Left cardiac atrium (tissue), 4 donors: ENCODE measurements at regions not wholly inside any gene's neighbourhood (a gene's known extent, or its start where the extent isn't known, plus 50 kb on each side); places are given as distances from the start of the nearest gene placed in this dataset.

Experiments used
- ATAC-seq, 2 donors: fragments of 200-7000 bp; cut with Tn5 transposase; one replicate each; pipeline ENCODE4 v1.9.1; 2020; ENCODE audit warnings: mild to moderate bottlenecking in 2 of 2, moderate library complexity in 2 of 2
- DNase-seq: peaks from one replicate; pipeline ENCODE4 v3.0.0-alpha.2; 2020
- intact Hi-C, 2 donors: fragments of 100-400 bp; cut with DNase I; formaldehyde crosslinking; loops; one replicate each; pipeline versions ENCODE4 v1.14.1 to v1.15.1; 2022 to 2023
- donor health status: DM: no; HTN: yes; CAD: no.
- donor health status: DM: no; HTN: yes; CAD: no; lungs with severe emphysema.
- donor health status: DM: yes; HTN: yes; CAD: no.
- donor health status: Dilated cardiomyopathy.

DNA sequence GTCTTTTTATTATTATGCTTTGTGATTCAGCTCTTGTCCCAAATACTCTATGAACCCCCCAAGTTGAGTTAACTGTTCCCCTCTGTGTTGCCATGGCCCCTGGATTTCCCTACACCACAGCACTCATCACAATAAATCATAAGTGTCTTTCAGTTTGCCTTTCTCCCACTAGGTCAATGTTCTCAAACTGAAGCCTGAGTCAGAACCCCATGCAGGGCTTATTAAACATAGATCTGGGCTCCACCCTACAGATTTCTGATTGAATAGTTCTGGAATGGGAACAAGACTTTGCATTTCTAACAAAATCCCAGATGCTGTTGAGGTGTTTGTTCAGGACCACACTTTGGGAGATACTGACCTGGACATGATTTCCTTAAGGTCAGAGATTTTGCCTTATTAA, 199.4 kb downstream of the TBX5 start:
- no peak for DNase-seq
- intact Hi-C loops = no loop called here
- ATAC-seq = no peak

DNA sequence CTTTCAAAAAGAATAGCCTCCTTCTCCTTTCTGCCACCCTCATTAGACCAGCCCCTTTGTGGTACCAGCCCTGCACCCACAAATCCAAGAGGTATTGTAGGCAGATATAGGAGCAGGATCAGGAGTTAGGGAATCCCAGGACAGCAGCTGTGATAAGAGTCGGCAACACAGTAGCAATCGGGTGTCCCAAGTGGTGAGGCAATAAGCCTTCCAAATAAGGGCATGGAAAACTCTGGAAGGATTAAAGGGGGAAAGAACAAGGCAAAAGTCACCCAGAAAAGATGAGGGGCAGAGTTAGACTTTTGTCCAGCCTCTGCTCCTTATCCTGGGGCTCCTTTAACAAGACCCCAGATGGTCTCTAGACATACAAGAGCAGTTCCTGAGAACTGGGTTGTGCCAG, 204.2 kb downstream of the TBX5 start:
- DNase-seq = no peak
- no peak for ATAC-seq
- intact Hi-C loops = no loop called here

DNA sequence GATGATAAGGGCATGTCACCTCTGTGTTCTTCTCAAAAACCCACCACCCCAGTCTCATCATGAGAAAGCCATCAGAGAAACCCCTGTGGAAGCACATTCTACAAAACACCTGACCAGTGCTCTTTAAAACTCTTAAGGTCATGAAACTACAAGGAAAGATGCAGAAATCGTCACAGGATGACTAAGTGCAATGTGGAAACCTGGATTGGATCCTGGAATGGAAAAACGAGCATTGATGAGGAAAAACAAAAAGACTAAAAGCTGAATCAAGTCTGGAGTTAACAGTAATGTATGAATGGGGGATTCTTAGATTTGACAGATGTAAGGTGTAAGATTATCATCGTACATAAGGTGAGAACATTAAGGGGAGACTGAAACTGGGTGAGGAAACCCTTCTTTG, 211.0 kb downstream of the TBX5 start:
- no peak for ATAC-seq
- intact Hi-C loops = no loop called here
- no peak for DNase-seq

DNA sequence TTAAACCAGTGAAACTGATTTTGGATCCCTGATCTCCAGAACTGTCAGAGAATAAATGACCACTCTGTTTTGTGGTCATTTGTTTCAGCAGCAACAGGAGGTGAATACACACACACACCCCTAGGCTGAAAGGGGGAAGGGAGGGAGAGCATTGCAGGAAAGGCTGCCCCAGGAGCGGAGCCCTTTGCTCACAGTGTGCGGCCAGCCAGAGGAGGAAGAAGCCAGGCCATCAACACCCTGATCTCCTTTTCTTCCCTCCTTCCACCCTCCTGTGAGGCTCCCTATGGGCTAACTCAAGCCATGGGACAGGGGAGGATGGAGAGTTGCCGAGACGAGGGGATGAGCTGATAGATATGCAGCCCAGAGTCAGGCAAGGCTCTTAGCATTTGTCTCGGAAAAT, 211.9 kb downstream of the TBX5 start:
- ATAC-seq (no peak), DNase-seq (no peak)
- intact Hi-C loops = no loop called here

DNA sequence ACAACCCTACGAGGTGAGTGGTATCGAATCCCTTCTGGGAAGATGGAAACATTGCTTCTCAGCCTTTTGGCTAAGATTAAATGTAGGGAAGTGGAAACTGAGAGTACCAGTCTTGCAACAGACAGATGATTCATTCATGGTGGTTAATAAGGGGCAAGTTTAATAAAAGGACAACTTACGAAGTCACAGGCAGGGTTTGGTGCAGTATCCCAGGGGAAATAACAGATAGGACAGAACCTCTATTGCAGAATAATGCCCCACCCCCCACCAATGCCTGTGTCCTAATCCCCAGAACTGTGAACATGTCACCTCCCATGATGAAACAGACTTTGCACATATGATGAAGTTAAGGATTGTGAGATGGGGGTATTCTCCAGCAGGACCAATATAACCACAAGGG, 212.5 kb downstream of the TBX5 start:
- no peak for DNase-seq
- ATAC-seq = no peak
- intact Hi-C loops = no loop called here

DNA sequence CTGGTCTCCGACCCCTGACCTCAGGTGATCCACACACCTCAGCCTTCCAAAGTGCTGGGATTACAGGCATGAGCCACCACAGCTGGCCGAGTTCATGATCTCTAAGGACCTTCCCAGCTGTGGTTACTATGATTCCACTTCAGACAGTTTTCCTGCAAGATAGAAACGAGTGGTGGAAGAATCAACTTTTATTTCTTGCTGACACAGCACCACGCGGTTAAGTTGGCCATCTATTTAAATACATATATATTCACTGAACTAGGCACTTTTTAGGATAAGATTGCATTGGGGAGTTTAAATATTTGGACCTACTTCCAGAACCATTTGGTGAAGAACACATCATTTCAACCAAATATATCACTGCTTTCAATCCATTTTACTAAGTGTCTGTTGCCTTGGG, 213.4 kb downstream of the TBX5 start:
- intact Hi-C loops = no loop called here
- DNase-seq = no peak

DNA sequence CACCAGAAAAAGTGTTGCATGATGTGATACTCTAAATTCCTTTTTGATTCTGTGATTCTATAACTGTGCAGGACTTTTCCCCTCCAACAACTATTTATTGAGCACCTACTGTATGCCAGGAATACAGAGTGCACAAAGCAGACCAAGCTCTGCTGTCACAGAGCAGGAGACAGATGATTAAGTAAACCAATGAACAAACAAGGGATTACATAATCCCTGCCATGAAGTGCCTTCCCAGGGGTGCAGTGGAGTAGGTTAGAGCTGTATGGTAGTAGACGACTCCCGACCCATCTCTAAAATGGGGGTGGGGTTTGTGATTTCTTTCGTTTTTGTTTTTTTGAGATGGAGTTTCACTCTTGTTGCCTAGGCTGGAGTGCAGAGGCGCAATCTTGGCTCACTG, 213.9 kb downstream of the TBX5 start:
- no peak for ATAC-seq
- intact Hi-C loops = no loop called here

More for the DNA sequence above, 213.4 kb downstream of the TBX5 start:
- no peak for ATAC-seq

DNA sequence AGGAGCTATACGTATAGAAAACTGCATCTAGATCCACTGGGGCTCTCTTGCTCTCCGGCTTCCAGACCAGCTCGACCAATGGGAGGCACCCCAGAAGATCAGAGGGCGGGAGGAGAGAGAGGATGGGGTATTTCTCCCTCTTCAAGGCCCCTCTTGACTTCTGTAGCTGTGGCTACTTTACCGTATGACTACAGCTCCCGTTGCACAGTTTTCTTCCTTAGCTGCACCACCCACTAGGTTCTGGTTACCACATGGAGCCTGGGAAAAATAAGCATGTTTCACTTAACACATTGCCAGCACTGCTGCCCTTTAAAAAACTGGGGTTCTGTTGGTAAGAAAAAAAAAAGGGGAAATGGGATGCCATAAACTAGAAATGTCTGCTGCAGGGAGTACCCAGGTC, 214.4 kb downstream of the TBX5 start:
- intact Hi-C loops = no loop called here
- no peak for DNase-seq
- ATAC-seq = no peak

More for the DNA sequence above, 213.9 kb downstream of the TBX5 start:
- no peak for DNase-seq

DNA sequence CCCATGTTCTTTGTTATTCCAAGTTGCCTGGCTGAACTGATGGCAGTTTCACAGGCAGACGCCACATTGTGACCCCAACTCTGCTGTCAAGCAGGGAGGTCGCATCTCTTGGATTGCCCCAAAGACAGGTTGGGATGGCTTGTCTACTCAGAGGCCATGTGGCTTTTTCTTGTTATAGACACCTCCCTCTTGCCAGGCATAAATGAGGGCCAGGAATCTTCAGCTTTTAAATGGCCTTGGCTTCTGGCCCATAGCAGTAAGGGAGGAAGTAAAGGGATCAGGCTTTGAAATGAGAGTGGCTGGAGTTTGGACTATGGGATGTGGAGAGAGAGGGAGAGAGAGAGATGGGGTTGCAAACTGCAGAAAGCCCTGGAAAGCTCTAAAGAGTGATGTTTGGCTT, 215.0 kb downstream of the TBX5 start:
- intact Hi-C loops = no loop called here
- DNase-seq = no peak
- ATAC-seq = peak; percentile 63 to 82

DNA sequence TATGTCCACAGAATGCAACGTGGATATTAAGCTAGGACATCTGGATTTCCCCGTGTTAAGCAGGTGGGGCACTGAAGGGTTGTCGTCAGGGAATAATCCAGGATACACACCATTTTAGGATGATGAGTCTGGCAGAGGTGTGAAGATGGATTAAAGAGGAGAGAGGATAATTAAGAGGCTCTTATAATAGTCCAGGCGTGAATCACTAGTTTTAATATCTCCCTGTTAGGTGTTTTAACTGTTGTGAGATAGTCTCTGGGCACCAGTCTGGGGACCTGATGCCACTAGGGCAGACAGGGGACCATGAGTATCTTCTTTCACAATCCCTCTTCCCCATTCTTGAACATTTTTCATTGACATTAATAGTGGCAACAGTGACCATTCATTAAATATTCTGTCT, 216.7 kb downstream of the TBX5 start:
- intact Hi-C loops = no loop called here
- ATAC-seq = peak; percentile 56 to 69
- no peak for DNase-seq

DNA sequence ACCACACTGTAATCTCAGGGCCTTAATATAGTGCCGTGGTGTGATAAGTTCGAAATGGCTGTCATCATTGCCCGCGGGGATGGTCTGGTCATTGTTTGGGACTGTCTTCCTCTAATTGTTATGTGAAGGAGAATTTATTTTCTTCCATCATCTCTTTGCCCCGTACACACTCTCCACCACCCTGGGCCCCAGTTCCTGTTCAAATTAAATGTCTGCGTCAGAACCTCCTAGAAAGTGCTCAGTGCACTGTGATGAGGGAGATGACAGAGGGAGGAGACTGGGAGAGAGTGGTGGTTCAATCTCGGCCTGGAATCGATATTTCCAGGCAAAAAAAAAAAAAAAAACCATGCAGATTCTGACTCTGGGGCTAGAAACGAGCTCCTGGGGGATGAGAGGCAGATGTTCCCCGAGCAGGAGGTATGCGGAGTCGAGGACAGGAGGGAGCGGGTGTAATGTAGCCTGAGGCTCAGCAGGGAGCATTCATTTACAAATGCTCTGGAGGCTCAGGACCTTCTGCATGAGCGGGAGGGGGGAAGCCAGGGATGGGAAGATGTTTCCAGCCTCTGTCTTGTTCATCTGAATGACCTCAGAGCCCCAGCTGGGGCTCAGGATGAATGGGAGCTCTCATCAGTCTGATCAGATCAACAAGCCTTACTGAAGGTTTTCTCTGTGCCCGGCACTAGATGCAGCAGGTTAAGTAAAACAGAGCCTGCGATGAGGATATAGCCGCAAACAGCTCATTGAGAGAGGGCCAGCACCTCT, 219.5 kb downstream of the TBX5 start:
- no peak for DNase-seq
- ATAC-seq = peak; percentile 36 to 45
- intact Hi-C loops = no loop called here

DNA sequence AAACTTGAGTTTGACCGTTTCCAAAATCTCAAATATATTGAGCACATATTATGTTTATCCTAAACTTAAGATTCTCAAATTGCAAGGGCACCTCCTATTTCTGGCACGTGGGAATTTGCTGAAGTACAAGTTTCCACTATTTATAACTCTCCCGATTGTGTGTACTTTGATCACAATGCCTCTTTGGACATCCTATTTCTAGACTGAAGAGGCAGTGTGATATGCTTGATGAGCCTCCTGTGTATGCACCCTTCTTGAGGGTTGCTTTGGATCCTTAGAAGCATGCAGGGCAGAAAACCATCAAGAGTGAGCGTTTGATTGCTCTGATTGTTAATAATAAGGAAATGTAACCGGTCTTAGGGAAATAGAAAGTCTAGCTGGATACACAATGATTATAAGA, 218.9 kb upstream of the RBM19 start:
- intact Hi-C loops = no loop called here
- ATAC-seq = peak in 1 of 2 donors; percentile 46

DNA sequence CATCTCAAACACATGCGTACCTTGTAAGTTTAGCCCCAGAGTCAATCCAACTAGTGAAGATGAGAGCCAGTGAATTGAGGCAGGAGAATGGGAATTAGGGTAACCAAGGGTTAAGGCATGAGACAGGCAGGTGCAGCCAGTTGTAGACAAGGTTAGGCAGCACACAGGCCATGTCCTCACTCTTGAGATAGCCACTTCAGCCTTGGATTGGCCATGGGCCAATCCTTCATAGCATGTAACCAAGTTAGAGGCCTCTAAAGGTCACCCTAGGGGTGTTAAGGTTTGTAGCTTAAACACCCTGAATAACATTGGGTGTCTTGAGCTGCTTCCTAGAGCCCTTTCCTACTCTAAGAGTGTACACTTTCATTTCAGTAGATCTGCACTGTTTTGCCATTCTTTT, 208.2 kb upstream of the RBM19 start:
- DNase-seq (no peak), ATAC-seq (peak; percentile 52 to 54)
- intact Hi-C loops = loop anchor here in 1 of 2 donors (10.0 kb wide), 1 partner anchor 170 kb away; no protein-coding TSS in a partner anchor

More for the DNA sequence above, 218.9 kb upstream of the RBM19 start:
- no peak for DNase-seq

DNA sequence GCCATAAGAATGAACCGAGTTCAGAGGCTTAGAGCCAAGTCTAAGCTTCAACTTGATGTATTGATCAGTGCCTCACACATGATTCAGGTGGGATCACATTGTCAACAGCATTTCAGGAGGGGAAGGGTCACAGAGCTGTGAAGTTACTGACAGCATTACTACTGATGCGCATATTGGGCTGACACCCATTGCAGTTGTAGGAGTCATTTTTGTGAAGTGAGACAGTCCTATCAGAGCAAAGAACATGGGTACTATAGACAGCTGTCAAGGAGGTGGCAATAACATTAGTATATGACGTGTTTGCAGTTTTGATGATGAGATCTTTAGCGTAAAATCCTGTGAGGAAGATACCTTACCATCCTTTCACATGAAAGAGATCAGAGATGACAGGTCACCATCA, 206.0 kb upstream of the RBM19 start:
- DNase-seq = no peak
- no peak for ATAC-seq
- intact Hi-C loops = loop anchor here in 1 of 2 donors (10.0 kb wide), 1 partner anchor 173 kb away; no protein-coding TSS in a partner anchor

DNA sequence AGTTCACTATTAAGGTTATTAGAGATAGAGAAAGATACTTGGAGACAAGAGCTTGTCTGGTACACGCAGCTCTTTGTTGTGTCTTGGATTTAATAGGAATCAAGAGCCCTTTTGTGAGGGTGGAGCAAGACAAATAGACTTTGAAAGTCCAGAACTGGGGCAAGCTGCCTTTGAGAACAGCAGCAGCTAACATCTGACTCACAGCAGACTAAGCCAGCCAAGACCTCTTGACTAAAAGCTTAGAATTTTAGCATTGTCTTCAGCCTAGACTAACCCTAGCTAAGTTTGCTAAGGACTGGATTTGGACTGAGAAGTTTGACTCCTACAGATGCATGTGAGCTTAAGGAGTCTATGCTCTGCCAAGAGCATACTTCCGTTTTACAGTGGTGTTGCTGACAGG, 201.9 kb upstream of the RBM19 start:
- DNase-seq (no peak), ATAC-seq (peak in 1 of 2 donors; percentile 53)
- intact Hi-C loops = loop anchor here in 1 of 2 donors (5.0 to 10.0 kb wide), 2 partner anchors 197 to 339 kb away; no protein-coding TSS in a partner anchor

DNA sequence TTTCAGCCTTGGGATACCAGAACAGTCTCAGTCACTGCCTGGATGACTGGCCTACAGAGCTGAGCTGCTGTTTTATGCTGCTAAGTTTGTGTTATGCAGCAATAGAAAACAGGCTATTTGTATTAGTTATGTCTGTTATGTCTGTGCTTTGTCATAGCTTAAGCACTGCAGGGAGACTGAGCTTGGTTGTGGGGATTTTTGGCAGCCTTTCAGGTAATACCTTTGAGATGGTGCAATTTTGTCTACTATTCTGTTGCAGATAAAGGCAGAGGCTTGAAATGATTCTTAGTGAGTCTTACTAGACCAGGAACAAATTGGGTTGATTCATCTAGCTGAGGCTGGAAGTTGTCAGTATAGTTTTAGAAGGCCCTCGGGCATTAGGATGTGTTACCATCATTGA, 201.3 kb upstream of the RBM19 start:
- ATAC-seq = peak in 1 of 2 donors; percentile 49
- intact Hi-C loops = loop anchor here in 1 of 2 donors (5.0 to 10.0 kb wide), 2 partner anchors 197 to 340 kb away; no protein-coding TSS in a partner anchor
- no peak for DNase-seq

DNA sequence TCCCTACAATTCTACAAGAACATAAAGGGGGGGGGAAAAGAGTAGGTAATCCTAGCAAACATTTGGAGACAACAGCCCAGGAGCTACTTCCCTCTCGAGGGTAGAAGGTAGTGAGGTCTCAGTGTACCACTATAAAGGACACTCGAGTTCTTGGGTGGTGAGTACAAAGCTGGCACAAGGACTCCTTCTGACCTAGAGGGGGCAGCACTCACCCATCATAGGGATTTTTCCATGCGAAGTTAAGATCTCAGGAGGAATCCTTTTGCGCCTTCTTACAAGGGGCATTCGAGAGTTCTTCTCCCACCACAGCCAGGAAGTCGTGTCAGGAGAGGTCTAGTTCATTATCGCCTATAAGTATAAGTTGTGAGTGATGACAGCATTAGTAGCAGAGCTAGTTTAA, 200.2 kb upstream of the RBM19 start:
- intact Hi-C loops = loop anchor here in 1 of 2 donors (5.0 to 10.0 kb wide), 2 partner anchors 198 to 341 kb away; no protein-coding TSS in a partner anchor
- peak; percentile 71 to 74 for ATAC-seq
- DNase-seq = peak; percentile 29

DNA sequence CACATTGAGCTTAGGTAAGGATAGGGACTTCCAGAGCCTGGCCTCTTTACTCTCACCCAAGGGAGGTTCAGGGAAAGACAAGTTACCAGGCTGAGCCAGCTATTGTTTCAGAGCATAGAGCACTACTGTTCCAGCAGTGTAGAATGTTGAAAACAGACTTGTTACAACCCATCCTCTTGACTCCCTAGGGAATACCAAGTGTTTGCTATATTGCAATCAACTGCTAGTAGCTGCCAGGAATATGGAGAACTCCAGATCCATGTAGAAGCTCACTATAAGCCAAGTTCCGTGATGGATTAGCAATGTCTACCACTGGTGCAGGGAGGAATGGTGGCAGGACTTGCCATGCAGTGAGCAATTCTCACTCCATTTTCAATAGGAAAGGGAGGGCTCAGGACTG, 199.8 kb upstream of the RBM19 start:
- intact Hi-C loops = loop anchor here in 1 of 2 donors (5.0 to 10.0 kb wide), 2 partner anchors 199 to 341 kb away; no protein-coding TSS in a partner anchor
- ATAC-seq (peak in 1 of 2 donors; percentile 46), DNase-seq (no peak)

DNA sequence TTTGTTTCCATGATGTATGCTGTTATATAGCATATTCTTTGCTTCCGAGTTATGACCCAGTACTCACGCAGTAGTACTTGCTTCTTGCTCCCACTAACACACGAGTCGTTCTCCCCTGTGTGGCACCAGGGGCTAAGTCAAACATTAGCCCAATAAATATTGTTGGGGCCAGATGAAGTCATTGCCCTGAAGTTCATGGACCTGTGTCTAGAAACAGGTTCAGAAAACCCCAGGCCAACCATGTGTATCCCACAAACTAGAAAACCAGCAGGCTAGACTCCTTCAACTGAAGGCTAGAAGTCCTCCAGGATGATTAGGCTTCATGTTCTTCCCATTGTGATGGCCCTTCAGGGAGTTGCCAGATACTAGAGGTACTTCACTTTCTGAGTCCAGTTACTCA, 198.2 kb upstream of the RBM19 start:
- no peak for DNase-seq
- intact Hi-C loops = loop anchor here in 1 of 2 donors (10.0 kb wide), 1 partner anchor 200 kb away; no protein-coding TSS in a partner anchor
- no peak for ATAC-seq

DNA sequence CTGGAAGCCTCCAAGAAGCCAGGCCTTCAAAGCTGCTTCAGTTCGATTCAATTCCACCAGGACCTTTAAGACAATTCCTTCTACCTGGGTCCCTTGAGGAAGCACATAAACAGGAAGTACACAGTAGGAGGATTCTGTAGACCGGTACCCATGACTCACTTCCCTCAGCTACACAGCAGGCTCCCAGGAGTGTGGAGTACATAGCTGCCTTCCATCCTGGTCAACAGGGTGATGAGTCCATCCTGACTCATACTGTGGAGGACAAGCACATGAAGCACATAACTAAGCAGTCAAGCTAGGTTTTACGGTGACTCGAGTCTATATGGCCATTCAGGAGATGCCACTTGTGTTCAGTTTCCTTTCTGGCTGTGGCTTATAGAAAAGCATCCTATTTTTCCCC, 197.6 kb upstream of the RBM19 start:
- DNase-seq (no peak), ATAC-seq (peak in 1 of 2 donors; percentile 79)
- intact Hi-C loops = loop anchor here in 1 of 2 donors (10.0 kb wide), 1 partner anchor 201 kb away; no protein-coding TSS in a partner anchor

DNA sequence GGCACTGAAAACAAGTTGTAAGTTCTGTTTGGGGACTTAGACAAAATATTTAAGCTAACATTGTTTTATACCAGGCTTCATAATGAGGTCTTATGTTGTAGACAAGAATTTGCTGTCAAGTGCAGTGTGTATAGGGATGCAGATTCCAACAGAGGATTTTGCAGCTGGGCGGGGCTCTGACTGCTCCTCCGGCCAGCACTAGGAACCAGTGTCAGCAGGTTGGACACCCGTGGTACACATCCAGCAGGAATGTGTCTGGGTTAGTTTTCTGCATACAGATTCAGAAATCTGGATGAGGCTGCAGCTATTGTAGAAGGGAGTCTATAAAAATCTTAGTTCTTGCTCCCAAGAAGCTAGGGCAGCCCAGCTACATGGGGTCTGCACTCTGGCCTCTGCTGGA, 194.3 kb upstream of the RBM19 start:
- DNase-seq = no peak
- intact Hi-C loops = loop anchor here in 1 of 2 donors (10.0 kb wide), 1 partner anchor 204 kb away; no protein-coding TSS in a partner anchor
- no peak for ATAC-seq
